ENCODE measurements at regions not wholly inside any gene's neighbourhood (a gene's known extent, or its start where the extent isn't known, plus 50 kb on each side); places are given as distances from the start of the nearest gene placed in this dataset.

DNA sequence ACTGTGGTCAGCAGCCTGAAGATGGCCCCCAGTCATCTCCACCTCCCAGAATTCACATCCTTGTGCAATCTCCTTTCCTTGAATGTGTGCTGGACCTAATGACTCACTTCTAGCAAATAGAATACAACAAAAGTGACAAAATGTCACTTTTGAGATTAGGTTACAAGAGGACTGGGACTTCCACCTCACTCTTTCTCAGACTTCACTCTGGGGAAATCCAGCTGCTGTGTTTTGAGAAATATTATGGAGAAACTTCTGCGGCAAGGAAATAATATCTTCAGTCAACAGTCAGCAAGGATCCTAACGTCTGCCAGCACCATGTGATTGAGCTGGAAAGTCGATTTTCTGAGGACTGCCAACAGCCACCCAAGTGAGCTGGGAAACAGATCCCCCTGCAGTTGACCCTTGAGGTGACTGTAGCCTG, 70.5 kb upstream of the GADD45A start:
- DNase-seq (ENCODE audit: low read depth in 2 of 2): no peak

DNA sequence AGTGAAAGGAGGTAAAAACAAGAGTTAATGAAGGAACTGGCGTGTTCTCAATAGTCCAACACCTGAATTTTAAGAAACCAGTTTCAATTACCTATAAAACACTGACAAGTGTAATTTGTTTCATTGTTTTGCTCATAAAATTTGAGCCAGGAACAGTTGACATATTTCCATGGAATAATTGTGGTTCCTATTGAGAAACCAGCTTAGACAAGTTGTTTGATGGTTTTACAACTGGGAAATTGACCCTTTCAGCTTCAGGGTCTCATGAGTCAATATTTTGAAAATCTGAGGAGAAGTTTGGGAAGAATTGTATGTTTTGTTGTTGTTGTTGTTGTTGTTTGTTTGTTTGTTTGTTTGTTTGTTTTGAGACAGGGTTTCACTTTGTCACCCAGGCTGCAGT, 69.1 kb upstream of the GADD45A start:
- DNase-seq (ENCODE audit: low read depth in 2 of 2): no peak

DNA sequence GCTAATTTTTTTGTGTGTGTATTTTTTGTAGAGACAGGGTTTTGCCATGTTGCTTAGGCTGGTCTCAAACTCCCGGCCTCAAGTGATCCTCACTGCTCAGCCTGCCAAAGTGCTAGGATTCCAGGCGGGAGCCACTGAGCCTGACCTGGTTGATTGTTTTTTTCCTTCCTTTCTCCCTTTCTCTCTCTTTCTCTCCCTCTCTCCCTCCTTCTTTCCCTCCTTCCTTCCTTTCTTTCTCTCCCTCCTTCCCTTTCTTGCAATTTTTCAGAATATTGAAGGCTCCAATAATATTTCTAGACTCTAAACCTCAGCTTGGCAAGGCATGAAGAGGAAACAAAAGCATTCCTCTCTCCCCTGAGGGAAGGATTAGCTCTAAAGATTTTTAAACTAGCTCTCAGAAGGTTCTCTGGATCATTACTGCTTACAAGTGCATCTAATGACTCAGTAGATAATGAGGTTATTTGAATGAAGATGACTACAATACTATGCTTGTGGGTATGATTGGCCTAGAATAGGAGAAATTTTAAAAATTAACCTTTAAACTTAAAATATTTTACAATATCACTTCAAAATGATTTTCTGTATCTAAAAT, 68.5 kb upstream of the GADD45A start:
- DNase-seq (ENCODE audit: low read depth in 2 of 2): no peak

DNA sequence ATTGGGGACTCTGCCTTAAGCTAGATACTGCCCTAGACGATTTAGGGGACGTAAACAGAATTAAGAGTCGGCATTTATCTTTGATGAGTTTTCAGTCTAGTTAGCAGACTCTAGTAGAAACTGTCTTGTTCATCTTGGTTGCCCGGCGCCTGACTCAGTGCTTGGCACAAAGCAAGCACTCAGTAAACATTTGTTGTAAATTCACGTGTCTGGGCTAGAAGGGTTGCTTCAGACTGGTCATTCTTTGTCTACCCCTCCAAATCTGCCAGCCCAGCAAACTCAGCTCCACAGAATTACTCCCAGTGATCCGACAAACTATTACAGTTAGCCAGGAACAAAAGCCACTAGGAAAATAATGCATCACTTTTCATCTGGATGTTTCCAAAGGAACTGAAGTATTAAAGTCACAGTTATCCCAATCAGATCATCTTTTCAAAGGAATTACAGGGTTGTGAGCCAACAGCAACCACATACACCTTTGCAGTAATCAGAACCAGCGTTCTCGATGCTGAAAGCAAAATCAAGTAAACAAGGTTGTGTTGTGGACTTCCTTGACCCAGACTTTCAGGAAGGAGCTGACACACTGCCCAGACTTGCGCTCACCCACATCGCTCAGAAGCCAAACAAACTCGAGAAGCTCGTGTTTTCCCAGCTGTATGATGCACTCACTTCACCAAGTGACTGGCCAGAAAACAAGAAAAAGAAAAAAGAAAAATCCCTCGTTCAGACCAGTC, 66.5 kb upstream of the GADD45A start:
- no peak for DNase-seq (ENCODE audit: low read depth in 2 of 2)

GRCh38 chr1:67619080-67619479, 65.9 kb upstream of the GADD45A start:
- no peak for DNase-seq (ENCODE audit: low read depth in 2 of 2)

- DNase-seq (ENCODE audit: low read depth in 2 of 2): no peak
Measured at GRCh38 chr1:67623906-67624305, 61.1 kb upstream of the GADD45A start.

- DNase-seq (ENCODE audit: low read depth in 2 of 2): no peak
Measured at GRCh38 chr1:67624680-67625079, 60.3 kb upstream of the GADD45A start.

GRCh38 chr1:67626090-67626860, 58.7 kb upstream of the GADD45A start:
- no peak for DNase-seq (ENCODE audit: low read depth in 2 of 2)

- no peak for DNase-seq (ENCODE audit: low read depth in 2 of 2)
Measured at GRCh38 chr1:67626861-67627235, 58.2 kb upstream of the GADD45A start.

DNA sequence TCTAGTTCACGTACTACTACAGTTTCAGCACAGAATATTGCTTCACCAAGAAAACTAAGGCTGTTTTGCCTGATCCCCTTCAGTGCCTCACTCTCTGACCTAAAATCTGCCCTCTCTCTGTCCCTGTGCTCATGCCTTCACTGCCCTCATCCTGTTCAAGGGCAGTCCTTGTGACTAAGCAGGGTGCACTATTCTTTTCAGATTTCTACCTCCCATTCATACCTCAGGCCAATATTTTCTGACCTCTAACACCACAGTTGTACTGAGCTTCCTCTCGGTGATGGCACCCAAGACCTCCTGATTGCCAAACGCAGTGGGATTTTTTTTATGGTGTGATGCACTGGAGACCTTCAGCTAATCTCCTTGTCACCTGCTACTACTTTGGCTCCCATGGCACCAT, 57.7 kb upstream of the GADD45A start:
- no peak for DNase-seq (ENCODE audit: low read depth in 2 of 2)

- DNase-seq (ENCODE audit: low read depth in 2 of 2): no peak
Measured at GRCh38 chr1:67627906-67628305, 57.1 kb upstream of the GADD45A start.

DNA sequence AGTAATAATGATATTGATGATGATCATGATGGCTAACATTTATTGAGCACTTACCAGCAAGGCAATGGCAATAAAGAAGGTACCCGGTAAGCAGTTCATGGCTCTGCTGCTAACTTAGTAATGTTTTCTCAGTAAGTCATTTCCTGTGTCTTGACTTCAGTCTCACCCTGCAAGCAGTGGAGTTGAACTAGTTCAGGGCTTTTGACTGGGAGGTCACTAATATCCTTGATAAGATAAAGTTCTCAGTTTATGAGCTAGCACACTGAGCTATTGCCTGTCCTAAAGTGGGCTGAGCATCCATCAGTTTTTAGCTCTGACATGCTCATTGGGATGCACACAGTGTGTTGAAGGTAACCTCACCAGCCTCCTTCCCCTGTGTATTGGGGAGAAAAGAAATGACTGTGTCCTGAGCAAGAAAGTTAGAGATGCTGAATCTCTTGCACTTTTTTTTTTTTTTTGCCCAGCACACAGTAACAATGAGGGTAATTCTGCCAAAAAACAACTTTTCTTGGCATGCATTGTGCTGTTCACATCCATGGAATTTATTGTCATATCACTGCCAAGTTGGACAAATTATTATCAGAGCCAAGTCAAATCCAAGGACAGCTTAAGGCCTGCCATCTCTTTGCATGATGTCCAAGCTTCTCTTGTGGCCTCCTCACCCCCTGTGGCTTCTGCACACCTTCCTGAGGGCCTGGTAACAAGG, 55.5 kb upstream of the GADD45A start:
- no peak for DNase-seq (ENCODE audit: low read depth in 2 of 2)

DNA sequence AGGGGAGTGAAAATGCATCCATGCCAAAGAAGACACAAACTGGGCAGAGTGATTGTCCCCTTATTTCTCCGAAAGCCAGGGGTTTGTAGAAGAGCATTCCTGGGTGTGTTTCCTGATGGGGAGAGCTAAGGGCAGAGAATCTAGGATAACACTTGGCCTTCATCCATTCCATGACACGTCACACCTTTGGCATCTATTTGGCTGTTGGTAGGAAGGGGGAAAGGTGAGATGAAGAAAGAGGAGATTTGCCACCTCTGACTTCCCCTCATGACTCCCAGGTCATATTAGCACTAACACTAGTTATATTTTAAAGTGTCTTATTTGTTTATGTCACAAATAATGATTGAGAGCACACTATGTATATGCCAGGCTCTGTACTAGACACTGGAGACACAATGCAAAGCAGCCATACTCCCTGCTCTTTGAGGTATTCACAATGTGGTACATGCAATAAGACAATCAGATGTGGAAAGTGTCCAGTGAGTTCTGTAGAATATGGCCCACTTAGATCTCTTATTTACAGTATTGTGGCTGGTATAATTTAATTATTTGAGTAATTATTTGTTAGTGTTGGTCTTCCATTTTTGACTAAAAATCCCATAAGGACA, 54.5 kb upstream of the GADD45A start:
- DNase-seq (ENCODE audit: low read depth in 2 of 2): no peak

DNA sequence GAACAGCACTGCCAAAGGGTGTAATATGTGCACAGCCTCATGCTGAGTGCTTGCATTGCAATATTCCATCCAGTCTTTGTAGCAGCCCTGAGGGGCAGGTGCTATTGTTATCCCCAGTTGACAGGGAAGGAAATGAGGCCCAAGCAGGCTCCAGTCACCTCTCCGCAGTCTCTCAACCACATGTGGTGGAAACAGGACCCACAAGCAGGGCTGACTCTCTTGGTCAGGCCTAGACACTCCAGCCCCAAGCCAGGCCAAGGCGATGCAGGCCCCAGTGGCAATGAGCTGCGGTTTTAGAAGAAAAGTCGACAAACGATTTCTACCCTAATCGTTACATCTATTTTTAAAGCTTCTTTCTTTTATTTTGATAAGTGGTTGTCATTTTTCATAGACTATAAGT, 52.6 kb upstream of the GADD45A start:
- no peak for DNase-seq (ENCODE audit: low read depth in 2 of 2)

- DNase-seq (ENCODE audit: low read depth in 2 of 2): no peak
Measured at GRCh38 chr1:67632811-67633655, 52.0 kb upstream of the GADD45A start.

DNA sequence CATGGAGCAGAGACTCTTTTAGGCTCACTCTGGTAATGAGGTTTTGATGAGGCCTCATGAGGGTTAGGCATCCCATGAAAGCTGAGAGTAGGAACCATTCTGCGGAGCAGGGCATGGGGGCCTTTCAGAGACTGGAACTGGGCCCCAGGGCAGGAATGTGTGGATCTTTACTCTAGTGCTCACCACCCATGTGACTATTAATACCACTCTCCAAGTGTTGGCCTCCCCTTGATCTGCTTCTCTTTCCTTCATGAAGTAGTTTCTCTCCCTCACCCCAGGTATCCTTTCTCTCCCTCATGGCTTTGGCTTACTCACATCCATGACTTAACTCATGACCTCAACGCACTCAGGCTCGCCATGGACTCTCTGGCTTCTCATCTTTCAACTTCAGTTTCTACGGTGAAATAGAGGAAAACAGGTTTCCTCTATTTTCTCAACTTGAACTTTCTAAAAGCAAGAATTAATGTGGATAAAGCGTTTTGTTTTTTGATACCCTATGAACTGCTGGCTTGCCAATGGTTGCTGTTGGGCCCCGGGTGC, 50.5 kb upstream of the GADD45A start:
- no peak for DNase-seq (ENCODE audit: low read depth in 2 of 2)

- DNase-seq (ENCODE audit: low read depth in 2 of 2): no peak
Measured at GRCh38 chr1:67635055-67635809, 49.8 kb upstream of the GADD45A start.

Data from stimulated activated CD4-positive, alpha-beta T cell treated with anti-CD3 and anti-CD28 coated beads, Interleukin-1b, Interleukin-23, amount 100 ng/mL, for 4 hours (primary cell).